NCI-H1092 (cell line): ENCODE measurements at regions not wholly inside any gene's neighbourhood (a gene's known extent, or its start where the extent isn't known, plus 50 kb on each side); places are given as distances from the start of the nearest gene placed in this dataset.
"Not testable (repeated sequence)": the region's sequence is repeated elsewhere in the genome, so short reads cannot be mapped to it uniquely, and the experiment has no call there.

ENCODE experiments used
- DNase-seq: peaks from one replicate; lab custom pipeline; 2025; lab: John Stamatoyannopoulos, UW

DNA sequence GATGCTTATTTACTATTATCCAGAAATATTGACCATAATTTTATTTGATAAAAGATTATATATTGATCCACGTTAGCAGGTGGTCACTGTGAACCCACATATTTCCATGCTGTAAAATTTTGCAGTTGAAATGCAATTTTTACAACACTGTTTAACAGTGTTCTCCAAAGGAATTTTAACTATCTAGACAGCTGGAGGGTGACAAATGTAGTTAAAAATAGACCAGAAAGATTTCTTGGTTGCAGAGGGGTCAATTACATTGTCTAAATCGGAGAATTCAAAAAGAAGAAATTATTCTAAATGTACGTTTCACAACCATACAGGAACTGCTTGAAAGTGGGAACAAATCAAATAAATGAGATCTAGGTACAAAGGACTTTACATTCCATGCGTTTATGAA lies 625.2 kb upstream of the NCAM2 start:
- no peak for DNase-seq

DNA sequence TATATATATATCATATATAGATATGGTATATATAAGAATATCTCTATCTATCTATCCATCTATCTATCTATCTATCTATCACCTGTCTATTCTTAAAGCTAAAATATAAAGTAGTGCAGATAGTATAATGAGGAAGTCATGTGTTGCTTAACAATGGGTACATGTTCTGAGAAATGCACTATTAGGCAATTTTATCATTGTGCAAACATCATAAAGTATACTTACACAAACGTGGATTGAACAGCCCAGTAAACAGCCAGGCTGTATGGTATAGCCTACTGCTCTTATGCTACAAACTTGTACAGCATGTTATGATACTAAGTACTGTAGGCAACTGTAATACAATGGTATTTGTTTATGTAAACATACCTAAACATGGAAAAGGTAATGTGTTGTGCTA lies 621.0 kb upstream of the NCAM2 start:
- DNase-seq = no peak

DNA sequence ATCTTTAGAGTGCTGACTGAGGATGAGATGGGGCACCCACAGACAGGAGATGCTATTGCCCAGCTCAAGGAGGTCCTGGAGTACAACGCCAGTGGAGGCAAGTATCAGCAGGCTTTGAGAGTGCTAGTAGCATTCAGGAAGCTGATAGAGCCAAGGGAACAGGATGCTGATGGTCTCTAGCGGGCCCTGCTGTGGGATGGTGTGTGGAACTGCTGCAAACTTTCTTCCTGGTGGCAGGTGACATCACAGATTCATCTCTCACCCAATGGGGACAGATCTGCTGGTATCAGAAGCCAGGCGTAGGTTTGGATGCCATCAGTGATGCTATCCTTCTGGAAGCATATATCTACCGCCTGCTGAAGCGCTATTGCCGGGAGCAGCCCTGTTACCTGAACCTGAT lies 609.8 kb upstream of the NCAM2 start:
- DNase-seq = no peak

DNA sequence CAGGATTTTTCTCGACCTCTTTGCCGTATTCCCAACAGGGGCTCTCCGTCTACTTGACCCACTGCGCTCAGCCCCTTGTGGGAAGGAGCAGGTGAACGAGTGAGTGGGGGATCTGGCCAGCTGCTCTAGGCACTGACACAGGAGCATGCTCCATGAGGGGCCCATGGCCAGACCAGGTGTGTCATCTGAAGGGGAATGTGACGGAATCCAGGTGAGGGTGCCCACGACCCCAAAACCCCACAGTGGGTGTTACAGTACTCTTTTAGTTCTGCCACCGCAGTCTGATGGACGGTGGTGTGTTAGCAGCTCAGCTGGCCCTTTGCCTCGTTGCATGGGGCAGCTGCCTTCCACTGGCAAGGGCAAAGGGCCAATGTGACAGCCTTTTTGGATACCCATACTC lies 601.4 kb upstream of the NCAM2 start:
- no peak for DNase-seq

DNA sequence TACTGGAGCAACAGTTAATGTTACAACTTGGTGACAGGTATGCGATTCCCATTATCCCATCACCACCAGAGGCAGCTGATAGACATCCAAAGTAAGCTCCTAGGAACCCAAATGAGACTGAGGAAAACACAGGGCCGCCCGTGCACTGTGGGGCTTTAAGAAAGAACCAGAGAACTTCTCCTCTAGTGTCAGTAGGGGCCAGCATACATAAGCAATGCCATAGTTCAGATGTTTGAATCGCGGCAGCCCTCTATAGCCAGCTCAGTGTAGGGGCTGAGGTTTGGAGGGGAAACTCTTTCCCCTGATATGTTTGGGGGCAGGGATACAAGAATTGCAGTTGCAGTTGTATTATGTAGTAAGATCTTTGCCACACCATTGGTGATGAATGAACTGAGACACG lies 593.3 kb upstream of the NCAM2 start:
- DNase-seq = no peak

DNA sequence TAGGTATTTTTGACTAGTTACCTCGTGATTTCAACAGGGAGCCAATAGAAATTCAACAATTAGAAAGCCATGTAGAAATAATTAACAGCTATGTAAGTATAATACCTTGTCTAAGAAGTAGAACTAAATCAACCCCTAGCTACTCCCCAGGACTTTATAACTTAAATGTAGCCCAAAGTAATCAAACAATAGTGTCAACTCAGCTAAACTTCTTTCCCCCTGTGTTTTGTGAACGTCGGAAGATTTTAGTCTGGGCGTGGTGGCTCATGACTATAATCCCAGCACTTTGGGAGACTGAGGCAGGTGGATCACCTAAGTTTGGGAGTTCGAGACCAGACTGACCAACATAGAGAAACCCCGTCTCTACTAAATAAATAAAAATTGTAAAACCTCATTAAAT lies 579.9 kb upstream of the NCAM2 start:
- no peak for DNase-seq

DNA sequence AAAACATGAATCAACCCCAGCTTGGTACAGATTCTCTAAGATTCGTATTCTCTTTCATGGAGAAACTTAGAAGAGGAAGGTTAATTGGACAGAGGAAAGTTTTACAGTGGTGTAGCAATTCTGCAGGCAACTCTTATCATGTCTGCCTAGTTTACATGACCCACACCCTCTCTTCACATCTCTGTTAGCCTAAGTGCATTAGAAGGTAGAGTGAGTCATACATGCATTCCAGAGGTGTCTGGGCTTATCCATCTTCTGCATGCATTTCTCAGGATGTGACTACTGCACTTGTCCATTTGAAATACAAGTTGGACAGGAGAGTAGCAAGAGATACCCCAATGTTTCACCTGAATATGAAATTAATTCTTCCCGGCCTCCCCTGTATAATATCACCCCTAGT lies 578.4 kb upstream of the NCAM2 start:
- DNase-seq = no peak

DNA sequence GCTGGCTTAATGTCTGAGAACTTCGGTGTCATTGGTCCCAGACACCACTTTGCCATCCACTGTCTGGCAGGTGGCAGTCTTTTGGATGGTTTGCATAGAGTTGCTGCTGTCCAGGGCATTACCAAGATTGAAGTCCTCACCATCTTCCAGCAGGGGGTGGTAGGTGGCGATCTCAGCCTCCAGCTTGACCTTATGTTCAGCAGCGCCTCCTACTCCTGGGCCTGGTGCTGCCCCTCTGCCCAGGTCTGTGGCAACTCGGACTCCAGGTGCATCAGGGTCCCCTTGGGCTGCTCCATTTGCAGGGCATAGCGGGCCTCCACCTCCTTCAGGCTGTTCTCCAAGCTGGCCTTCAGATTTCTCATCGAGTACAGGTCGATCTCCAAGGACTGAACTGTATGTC lies 573.3 kb upstream of the NCAM2 start:
- DNase-seq = no peak

DNA sequence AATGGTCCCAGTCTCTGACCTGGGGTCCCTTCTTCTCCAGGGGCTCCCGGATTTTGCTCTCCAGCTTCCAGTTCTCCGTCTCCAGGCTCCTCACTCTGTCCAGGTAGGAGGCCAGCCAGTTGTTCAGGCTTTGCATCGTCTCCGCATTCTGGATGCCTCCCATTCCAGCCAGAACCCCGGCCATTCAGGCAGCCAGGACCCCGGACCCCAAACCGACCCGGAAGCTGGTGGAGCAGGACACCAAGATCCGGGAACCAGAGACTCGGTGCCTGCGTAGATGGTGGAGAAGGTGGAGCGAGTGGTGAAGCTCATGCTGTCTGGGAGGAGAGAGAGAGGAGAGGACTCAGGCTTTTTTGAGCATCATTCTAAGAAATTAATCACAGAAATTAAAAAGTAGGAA lies 572.4 kb upstream of the NCAM2 start:
- no peak for DNase-seq

DNA sequence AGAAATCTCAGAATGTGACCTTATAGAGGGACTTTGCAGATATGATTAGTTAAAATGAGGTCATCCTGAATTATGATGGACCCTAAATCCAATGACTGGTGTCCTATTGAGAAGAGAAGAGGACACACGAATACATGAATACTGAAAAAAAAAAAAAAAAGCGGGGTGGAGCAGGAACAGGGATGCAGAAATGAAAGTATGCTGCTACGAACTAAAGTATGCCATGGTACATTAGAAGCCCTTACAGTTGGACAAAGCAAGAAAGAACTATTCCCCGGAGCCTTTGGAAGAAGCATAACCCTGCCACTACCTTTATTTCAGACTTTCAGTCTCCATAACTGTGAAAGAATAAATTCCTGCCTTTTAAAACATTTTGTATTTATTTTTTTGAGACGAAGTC lies 557.9 kb upstream of the NCAM2 start:
- DNase-seq = no peak

DNA sequence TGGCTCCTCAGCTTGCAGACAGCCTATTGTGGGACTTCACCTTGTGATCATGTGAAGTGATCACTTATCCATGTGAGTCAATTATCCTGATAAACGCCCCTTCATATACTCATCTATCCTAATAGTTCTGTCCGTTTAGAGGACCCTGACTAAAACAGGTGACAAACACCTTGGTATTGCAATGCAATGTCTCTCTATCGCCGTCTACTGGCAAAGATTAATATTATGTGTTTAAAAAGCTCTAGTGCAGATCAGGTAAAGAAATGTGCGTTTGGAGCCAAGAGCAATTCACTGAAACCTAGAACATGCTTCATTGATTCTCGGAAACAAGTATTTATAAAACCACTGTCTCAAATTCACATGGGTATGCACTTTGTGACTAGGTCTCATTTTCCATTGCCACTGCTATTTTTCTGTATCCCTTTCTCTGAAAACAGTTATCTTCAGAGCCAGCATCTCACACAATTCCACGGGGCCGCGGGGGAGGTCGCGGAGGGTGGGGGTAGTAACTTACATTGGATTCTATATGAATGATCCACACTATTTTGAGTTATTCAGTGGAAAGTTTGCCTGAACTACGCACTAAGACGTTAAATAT lies 554.6 kb upstream of the NCAM2 start:
- DNase-seq = peak; percentile 40

DNA sequence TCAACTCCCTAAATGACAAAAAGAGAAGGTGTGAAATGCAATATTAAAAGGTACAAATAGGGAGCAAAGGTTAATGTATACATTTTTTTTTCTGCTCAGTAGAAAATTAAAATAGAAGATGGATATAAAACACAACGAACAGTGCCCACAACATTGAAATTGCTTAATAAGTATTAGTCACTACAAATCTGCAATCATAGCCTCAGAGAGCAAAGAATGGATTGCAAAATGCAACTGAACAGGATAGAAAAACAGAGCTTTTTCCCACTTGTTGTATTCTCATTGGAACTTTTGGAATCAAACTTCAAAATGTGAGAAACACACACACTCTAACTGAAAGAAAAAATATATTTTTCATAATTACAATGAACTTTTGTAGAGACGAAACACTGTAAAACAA lies 552.2 kb upstream of the NCAM2 start:
- no peak for DNase-seq

DNA sequence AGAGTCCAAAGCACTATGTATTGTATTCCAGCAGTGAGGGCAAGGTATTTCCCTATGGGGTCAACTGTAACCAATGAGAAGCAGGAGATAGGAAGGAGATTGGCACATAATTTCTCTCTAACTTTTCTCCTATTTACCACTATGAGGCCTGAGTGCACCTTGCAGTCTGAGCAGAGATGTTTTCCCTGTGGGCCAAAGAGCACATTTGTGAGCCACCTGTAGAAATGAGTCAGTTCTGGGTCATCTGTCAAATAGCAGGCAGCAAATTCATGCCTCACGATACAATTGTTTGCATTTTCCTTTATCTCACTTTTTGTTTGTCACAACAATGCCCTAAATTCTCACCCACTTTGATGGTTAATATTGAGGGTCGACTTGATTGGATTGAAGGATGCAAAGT lies 547.2 kb upstream of the NCAM2 start:
- no peak for DNase-seq

DNA sequence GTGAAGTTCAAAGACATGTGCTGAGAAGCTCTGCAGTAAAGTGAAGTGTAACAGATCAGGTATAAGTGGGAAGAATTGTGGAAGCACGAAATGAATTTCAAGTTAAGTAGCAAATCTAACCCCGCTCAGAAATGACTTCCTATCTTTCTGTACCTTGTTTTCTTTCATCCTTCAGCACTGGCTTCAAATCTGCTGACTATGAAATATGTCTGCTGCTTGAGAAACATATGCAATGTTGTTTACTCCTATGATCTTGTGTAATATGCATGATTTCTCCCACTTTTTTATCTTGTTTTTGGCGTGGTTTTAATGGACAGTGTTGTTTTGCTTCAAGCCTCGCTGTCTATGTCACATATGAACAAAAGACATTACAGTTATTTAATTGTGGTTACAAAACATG lies 545.3 kb upstream of the NCAM2 start:
- no peak for DNase-seq

DNA sequence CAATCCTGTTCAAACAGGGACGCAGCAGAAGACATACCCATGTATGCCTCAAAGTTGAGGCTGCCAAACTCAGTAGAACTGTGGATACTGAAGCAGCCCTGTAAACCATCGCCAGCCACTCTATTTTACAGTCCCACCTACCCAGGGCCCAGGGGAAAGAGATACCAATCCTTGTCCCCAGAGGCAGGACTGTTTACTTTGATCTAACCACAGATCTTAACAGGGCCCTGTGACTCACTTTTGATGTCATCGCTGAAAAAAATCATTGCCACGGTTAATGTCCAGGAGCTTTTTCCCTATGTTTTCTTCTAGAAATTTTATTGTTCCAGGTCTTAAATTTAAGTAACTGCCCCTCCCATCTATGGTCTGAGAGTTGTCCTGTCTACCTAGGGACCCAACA lies 538.4 kb upstream of the NCAM2 start:
- DNase-seq = no peak

DNA sequence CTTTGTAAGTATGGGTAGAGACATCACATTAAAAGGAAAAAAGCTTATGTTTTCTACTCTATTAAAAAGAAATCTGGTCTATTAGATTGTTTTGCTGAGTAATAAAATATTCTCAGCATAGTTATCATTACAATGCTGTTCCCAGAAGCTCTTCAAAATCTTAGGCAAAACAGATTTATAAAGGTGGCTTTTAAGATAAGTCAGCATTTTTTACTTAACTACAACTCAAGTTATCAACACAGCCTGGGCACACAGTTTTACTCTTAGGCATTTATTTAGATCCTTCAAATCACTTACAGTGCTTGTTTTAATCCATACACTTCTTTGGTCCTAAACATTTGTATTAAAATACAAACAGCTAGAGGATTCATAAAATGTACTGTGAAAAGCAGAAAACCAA lies 534.8 kb upstream of the NCAM2 start:
- no peak for DNase-seq

DNA sequence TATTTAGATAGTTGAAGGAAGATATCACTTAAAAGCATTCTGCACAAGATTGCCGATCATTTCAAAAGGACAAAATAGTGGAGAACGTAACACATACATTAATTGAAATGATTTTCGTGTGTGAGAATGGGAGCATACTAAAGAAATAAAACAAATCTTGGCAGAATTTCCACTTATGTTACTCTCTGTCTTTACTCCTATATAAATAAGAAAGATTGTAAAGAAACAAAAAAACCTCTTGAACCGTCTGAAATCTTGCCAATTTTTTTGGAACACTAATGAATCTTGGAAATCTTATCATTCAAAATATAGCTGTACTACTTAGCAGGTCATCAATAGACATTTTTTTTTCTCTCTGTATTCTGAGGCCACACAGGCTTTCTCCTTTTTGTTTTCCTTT lies 528.8 kb upstream of the NCAM2 start:
- DNase-seq = no peak

DNA sequence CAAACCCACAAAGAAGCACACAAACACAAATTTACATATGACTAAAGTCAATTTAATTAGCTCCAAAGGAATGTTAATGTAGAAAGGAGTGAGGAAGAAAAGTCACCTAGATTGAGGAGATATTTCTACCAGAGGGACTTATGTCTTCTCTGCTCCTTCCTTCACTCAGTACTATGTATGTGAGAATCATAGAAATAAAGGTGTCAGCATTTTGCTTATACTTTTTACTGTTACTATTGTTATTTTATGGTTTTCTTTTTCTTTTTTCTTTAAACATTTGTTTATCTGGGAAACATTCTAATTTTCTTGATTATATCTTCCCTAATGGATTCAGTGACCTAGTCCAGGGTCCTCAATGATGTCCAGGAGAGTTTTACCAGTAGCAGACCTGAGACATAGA lies 511.9 kb upstream of the NCAM2 start:
- DNase-seq = no peak

DNA sequence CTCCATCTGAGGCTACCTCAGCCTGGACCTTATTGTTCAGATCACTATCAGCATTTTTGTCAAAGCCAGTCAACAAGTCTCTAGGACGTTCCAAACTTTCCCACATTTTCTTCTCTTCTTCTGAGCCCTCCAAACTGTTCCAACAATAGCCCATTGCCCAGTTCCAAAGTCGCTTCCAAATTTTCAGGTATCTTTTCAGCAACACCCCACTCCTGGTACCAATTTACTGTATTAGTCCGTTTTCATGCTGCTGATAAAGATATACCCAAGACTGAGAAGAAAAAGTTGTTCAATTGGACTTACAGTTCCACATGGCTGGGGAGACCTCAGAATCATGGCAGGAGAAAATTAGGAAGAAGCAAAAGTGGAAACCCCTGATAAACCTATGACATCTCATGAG lies 495.3 kb upstream of the NCAM2 start:
- not testable (repeated sequence) for DNase-seq

DNA sequence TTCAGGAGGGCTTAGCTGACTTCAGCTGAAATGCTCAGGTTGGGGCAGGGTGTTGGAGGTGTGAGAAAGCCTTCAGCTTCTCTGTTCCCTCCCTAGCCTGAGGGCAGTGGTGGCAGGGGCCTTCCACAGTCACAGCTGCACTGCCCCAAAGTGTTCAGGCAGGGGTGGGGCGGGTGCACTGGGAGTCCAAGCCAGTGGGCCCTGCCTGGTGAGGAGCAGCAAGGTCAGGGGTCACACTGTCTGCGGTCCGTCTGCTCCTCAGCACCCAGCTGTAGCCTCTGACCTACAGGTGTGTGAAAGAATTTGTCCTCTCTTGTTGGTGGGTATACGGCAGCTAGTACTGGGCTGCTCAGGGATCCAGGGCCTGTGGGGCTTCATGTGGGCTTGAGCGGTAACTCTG lies 490.4 kb upstream of the NCAM2 start:
- no peak for DNase-seq

DNA sequence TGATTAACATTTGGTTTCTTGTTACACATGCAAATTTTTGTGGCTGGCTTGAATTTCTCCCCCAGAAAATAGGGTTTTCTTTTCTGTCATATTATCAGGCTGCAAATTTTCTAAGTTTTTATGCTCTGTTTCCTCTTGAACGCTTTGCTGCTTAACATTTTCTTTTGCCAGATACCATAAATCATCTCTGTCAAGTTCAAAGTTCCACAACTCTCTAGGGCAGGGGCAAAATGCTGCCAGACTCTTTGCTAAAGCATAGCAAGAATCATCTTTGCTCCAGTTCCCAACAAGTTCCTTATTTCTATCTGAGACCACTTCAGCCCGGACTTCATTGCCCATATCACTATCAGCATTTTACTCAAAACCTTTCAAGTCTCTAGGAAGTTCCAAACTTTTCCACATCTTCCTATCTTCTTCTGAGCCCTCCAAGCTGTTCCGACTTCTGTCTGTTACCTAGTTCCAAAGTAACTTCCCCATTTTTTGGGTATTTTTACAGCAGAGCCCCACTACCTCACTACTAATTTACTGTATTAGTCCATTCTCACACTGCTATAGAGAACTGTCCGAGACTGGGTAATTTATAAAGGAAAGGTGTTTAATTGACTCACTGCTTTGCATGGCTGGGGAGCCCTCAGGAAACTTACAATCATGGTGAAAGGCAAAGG lies 486.9 kb upstream of the NCAM2 start:
- no peak for DNase-seq

DNA sequence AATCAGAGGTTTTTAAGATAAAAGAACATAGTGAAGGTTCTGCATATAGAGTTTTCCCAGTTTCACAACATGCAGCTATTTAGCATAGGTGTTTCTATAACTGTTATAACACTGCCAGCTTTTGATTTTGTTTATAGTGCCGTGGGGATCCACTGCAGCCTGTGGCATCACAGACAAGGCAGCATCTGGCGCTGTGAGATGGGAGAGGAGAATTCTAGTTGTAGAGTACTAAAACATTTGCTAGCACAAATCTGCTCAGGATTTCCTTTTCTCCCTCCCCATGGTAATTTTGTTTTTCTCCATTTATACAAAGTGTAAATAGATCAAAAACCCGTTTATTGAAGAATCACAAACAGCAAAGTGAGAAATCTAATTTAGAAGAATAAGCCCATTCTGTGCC lies 482.8 kb upstream of the NCAM2 start:
- no peak for DNase-seq

DNA sequence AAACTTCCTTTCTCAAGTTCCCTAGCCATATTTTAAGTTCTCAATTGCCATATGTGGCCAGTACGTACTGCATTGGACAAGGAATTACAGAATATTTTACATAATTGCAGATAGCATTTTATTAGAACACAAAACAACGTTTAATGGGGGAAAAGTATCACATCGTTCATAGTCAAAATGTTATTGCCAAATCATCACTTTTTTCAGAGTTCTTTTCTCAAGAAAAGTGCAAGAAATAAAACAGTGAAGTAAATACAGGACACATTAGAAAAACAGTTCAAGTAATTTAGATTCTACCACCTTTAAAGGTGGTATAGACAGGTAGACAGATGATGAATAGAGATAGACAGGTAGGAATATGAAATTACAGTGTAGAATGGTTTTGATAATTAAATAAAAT lies 479.1 kb upstream of the NCAM2 start:
- no peak for DNase-seq

DNA sequence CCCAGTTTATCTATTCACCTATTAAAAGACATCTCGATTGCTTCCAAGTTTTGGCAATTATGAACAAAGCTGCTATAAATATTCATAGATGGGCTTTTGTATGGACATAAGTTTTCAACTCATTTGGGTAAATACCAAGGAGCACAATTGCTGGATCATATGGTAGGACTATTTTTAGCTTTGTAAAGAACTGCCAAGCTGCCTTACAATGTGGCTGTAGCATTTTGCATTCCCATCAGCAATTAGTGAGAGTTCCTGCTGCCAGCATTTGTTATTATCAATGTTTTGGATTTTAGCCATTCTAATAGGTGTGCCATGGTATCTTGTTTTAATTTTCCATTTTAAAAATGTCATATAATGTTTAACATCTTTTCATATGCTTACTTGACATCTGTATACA lies 475.6 kb upstream of the NCAM2 start:
- DNase-seq = no peak

DNA sequence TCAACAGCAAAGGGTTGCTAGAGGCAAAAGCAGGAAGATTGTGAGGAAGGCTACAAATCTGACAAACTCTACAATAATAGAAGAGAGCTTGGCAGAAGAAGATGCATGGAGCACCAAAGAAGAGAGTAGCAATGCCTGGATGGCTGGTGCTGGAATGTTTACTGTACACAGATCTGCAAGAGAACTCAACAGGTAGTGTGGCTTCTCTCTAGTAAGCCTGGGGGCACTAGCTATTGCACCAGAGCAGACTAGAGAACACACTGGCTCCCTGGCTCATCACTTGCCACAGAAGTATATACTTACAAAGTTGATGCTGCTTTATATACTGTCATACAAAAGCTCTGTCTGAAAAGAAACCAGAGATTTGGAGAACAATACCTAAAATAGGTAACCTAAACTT lies 475.0 kb upstream of the NCAM2 start:
- no peak for DNase-seq
